Right atrium auricular region (tissue), 2 donors: ENCODE measurements at regions not wholly inside any gene's neighbourhood (a gene's known extent, or its start where the extent isn't known, plus 50 kb on each side); places are given as distances from the start of the nearest gene placed in this dataset.

Experiments used
- DNase-seq: peaks from one replicate; pipeline ENCODE4 v3.0.0-alpha.2; 2019; ENCODE audit warnings: low spot score
- H3K27ac ChIP-seq, 2 donors: fragments of 200-600 bp; sonication (generic); 1 replicate in 1 of 2; 2 replicates in 1 of 2; pipeline ENCODE4 v1.5.1; 2016 to 2019
- H3K27me3 ChIP-seq, 2 donors: fragments of 200-600 bp; sonication (generic); one replicate each; pipeline versions ENCODE4 v1.5.1 to v1.6.0; 2017 to 2019
- H3K36me3 ChIP-seq: fragments of 200-600 bp; sonication (generic); one replicate; pipeline ENCODE4 v1.5.1; 2016
- H3K4me1 ChIP-seq, 2 donors: fragments of 200-600 bp; sonication (generic); one replicate each; pipeline versions ENCODE4 v1.5.1 to v1.6.0; 2017 to 2019
- H3K4me3 ChIP-seq, 2 donors: fragments of 200-600 bp; sonication (generic); 1 replicate in 1 of 2; 2 replicates in 1 of 2; pipeline ENCODE4 v1.5.1; 2017 to 2019; ENCODE audit warnings: mild to moderate bottlenecking in 1 of 2, moderate library complexity in 1 of 2
- H3K9me3 ChIP-seq, 2 donors: fragments of 200-600 bp; sonication (generic); one replicate each; pipeline ENCODE4 v1.5.1; 2019
- TF ChIP-seq, protein P1 (sequence below), 2 donors: fragments of 200-600 bp; sonication (generic); IDR thresholded peaks; one replicate each; pipeline ENCODE4 v1.5.1; 2019; ENCODE audit warnings: antibody characterized with exemption in 2 of 2

- no peaks in the 10 kb centered on the region for H3K36me3 ChIP-seq
Measured at GRCh38 chr15:38920966-38921365, 356.4 kb upstream of the RASGRP1 start.

DNA sequence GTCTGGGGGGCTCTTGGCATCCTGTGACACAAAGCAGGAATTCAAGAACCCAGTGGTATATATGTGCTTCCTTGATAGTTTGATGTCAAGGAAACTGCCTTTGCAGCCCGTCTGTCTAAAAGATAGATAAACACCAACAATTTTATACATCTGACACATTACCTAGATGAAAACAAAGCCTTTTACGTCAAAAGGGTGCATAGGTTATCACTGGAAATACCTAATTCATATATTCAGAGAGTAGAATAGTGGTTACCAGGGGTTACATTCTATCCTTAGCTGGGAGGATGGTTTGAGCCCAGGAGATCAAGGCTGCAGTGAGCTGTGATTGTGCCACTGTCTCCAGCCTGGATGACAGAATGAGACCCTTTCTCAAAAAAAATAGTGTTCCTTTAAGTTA is 356.9 kb upstream of the RASGRP1 start:
- Histone ChIP-seq H3K36me3 (no peaks in the 10 kb centered on the region), H3K4me1 (no peaks in the 10 kb centered on the region), H3K9me3 (no peaks in the 10 kb centered on the region), H3K27ac (no peak overlapping the region), H3K4me3 (no peak overlapping the region), H3K27me3 (no peaks in the 10 kb centered on the region)
- TF ChIP-seq, protein P1, sequence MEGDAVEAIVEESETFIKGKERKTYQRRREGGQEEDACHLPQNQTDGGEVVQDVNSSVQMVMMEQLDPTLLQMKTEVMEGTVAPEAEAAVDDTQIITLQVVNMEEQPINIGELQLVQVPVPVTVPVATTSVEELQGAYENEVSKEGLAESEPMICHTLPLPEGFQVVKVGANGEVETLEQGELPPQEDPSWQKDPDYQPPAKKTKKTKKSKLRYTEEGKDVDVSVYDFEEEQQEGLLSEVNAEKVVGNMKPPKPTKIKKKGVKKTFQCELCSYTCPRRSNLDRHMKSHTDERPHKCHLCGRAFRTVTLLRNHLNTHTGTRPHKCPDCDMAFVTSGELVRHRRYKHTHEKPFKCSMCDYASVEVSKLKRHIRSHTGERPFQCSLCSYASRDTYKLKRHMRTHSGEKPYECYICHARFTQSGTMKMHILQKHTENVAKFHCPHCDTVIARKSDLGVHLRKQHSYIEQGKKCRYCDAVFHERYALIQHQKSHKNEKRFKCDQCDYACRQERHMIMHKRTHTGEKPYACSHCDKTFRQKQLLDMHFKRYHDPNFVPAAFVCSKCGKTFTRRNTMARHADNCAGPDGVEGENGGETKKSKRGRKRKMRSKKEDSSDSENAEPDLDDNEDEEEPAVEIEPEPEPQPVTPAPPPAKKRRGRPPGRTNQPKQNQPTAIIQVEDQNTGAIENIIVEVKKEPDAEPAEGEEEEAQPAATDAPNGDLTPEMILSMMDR (IDR thresholded peaks at IDR 0.05) = no peak
- DNase-seq = no peak

More at GRCh38 chr15:38920966-38921365, 356.4 kb upstream of the RASGRP1 start:
- no peak overlapping the region for H3K27ac ChIP-seq
- H3K27me3 ChIP-seq = no peaks in the 10 kb centered on the region
- DNase-seq = no peak
- H3K9me3 ChIP-seq = no peaks in the 10 kb centered on the region
- H3K4me3 ChIP-seq = no peak overlapping the region
- TF ChIP-seq, protein P1 (IDR thresholded peaks at IDR 0.05) = no peak
- no peaks in the 10 kb centered on the region for H3K4me1 ChIP-seq

DNA sequence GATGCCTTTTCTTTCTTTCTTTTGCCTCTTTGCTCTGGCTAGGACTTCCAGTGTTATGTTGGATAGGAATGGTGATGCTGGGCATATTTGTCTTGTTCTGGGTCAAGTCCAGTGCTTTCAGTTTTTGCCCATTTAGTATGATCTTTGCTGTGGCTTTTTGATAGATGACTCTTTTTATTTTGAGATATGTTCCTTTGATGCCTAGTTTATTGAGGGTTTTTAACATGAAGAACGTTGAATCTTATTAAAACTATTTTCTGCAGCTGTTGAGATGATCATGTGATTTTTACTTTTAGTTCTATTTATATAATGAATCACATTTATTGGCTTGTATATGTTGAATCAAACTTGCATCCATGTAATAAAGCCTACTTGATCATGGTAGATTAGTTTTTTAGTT is 363.8 kb upstream of the RASGRP1 start:
- no peaks in the 10 kb centered on the region for H3K27me3 ChIP-seq
- no peaks in the 10 kb centered on the region for H3K36me3 ChIP-seq
- no peaks in the 10 kb centered on the region for H3K4me1 ChIP-seq
- no peak for DNase-seq
- H3K9me3 ChIP-seq = no peaks in the 10 kb centered on the region
- TF ChIP-seq, protein P1 (IDR thresholded peaks at IDR 0.05) = no peak
- no peak overlapping the region for H3K27ac ChIP-seq
- H3K4me3 ChIP-seq = no peak overlapping the region

- Histone ChIP-seq H3K4me3 (no peak overlapping the region), H3K36me3 (no peaks in the 10 kb centered on the region), H3K27me3 (no peaks in the 10 kb centered on the region), H3K27ac (no peak overlapping the region), H3K9me3 (peaks cover 0 to 5% of the 10 kb centered on the region in 2 donors), H3K4me1 (no peaks in the 10 kb centered on the region)
- DNase-seq = no peak
- TF ChIP-seq, protein P1 (IDR thresholded peaks at IDR 0.05) = no peak
Measured at GRCh38 chr15:38930851-38931572, 366.4 kb upstream of the RASGRP1 start.

GRCh38 chr15:38941399-38941953 is 376.9 kb upstream of the RASGRP1 start:
- H3K27me3 ChIP-seq = no peaks in the 10 kb centered on the region
- no peaks in the 10 kb centered on the region for H3K9me3 ChIP-seq
- TF ChIP-seq, protein P1 (IDR thresholded peaks at IDR 0.05) = no peak
- no peaks in the 10 kb centered on the region for H3K36me3 ChIP-seq
- H3K27ac ChIP-seq = no peak overlapping the region
- no peak for DNase-seq
- H3K4me3 ChIP-seq = no peak overlapping the region
- H3K4me1 ChIP-seq = no peaks in the 10 kb centered on the region
